Ishikawa (cell line): ENCODE measurements at regions not wholly inside any gene's neighbourhood (a gene's known extent, or its start where the extent isn't known, plus 50 kb on each side); places are given as distances from the start of the nearest gene placed in this dataset.

Experiments
- CEBPB ChIP-seq: IDR thresholded peaks from 2 replicates; pipeline ENCODE4 v1.6.1; 2012
- CREB1 ChIP-seq: IDR thresholded peaks from 2 replicates; pipeline ENCODE4 v1.6.1; 2012; ENCODE audit warnings: low read depth
- EGR1 ChIP-seq: IDR thresholded peaks from 2 replicates; pipeline ENCODE4 v1.6.1; 2012
- EP300 ChIP-seq: IDR thresholded peaks from 2 replicates; pipeline ENCODE4 v1.6.1; 2012; ENCODE audit warnings: borderline replicate concordance
- FOXM1 ChIP-seq: IDR thresholded peaks from 2 replicates; pipeline ENCODE4 v1.6.1; 2012; ENCODE audit warnings: low read depth, borderline replicate concordance
- MAX ChIP-seq: IDR thresholded peaks from 2 replicates; pipeline ENCODE4 v1.6.1; 2012
- NFIC ChIP-seq: IDR thresholded peaks from 2 replicates; pipeline ENCODE4 v1.6.1; 2012
- RAD21 ChIP-seq: IDR thresholded peaks from 2 replicates; pipeline ENCODE4 v1.6.1; 2012; ENCODE audit warnings: low read depth
- REST ChIP-seq: IDR thresholded peaks from 2 replicates; pipeline ENCODE4 v1.6.1; 2012; ENCODE audit warnings: low read depth, mild to moderate bottlenecking
- TAF1 ChIP-seq: IDR thresholded peaks from 2 replicates; pipeline ENCODE4 v1.6.1; 2012; ENCODE audit warnings: low read depth, mild to moderate bottlenecking
- TCF12 ChIP-seq: IDR thresholded peaks from 2 replicates; pipeline ENCODE4 v1.6.1; 2012; ENCODE audit warnings: low read depth
- TEAD4 ChIP-seq: IDR thresholded peaks from 2 replicates; pipeline ENCODE4 v1.6.1; 2012
- YY1 ChIP-seq: IDR thresholded peaks from 2 replicates; pipeline ENCODE4 v1.6.1; 2012; ENCODE audit warnings: low read depth
- ZBTB7A ChIP-seq: IDR thresholded peaks from 2 replicates; pipeline ENCODE4 v1.6.1; 2012; ENCODE audit warnings: low read depth
- TF ChIP-seq, protein P1 (sequence below): IDR thresholded peaks from 2 replicates; pipeline ENCODE4 v1.6.1; 2012

GRCh38 chr13:111640006-111640405, 319.6 kb downstream of the TEX29 start:
- TF ChIP-seq CEBPB (no peak), EP300 (no peak), REST (no peak), YY1 (no peak), MAX (no peak), TAF1 (no peak), TCF12 (no peak), NFIC (no peak), FOXM1 (no peak), CREB1 (no peak), EGR1 (no peak), ZBTB7A (no peak), TEAD4 (no peak), RAD21 (no peak)
- TF ChIP-seq, protein P1, sequence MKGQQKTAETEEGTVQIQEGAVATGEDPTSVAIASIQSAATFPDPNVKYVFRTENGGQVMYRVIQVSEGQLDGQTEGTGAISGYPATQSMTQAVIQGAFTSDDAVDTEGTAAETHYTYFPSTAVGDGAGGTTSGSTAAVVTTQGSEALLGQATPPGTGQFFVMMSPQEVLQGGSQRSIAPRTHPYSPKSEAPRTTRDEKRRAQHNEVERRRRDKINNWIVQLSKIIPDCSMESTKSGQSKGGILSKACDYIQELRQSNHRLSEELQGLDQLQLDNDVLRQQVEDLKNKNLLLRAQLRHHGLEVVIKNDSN: no peak

- TF ChIP-seq EGR1 (no peak), YY1 (no peak), TEAD4 (no peak), TAF1 (no peak), MAX (no peak), CREB1 (no peak), FOXM1 (no peak), REST (no peak), TCF12 (no peak), RAD21 (no peak), CEBPB (no peak), NFIC (no peak), EP300 (no peak), ZBTB7A (no peak)
- TF ChIP-seq, protein P1: no peak
Observed at GRCh38 chr13:111640476-111640875, 320.0 kb downstream of the TEX29 start.

DNA sequence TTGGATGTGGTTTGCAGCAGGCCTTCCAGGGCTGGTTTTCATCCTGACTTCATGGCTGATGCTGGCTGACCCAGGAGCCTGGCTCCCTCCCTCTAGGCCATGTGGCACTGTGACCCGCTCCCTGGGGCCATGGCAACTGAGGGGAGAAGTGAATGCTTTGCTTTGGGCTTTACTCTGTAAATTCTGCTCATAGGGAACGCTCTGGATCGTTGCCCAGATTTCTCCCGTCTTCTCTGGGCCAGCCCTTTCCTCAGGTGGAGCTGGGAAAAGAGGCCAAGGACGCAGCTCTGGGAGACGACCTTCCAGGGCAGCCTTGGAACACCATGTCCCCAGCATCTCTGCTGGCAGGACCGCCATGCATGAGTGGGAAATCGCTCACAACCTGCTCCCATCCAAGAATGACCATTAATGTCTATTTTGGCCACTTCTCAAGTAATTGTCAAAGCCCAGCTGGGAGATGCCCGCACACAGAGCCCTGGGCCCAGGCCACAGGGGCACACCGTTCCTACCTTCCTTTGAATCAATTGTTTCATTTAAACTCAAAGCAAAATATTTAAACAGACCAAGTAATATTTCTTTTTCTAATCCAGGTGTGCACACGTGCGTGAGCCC, 321.8 kb downstream of the TEX29 start:
- TF ChIP-seq FOXM1: no peak
- no peak for TF ChIP-seq REST
- TF ChIP-seq YY1: no peak
- TF ChIP-seq RAD21: no peak
- TF ChIP-seq TAF1: no peak
- TF ChIP-seq NFIC: no peak
- TF ChIP-seq MAX: no peak
- TF ChIP-seq ZBTB7A: no peak
- TF ChIP-seq EGR1: no peak
- no peak for TF ChIP-seq CREB1
- TF ChIP-seq, protein P1: no peak
- no peak for TF ChIP-seq TCF12
- no peak for TF ChIP-seq CEBPB
- TF ChIP-seq EP300: no peak
- no peak for TF ChIP-seq TEAD4
